ENCODE measurements at regions not wholly inside any gene's neighbourhood (a gene's known extent, or its start where the extent isn't known, plus 50 kb on each side); places are given as distances from the start of the nearest gene placed in this dataset.

- no peak for TF ChIP-seq CTCF (IDR thresholded peaks at IDR 0.05)
- TF ChIP-seq POLR2A (IDR thresholded peaks at IDR 0.05): no peak
Measured at GRCh38 chr1:114262337-114262736, 108.7 kb upstream of the SYT6 start.
